HuH-7 (cell line): ENCODE measurements at regions not wholly inside any gene's neighbourhood (a gene's known extent, or its start where the extent isn't known, plus 50 kb on each side); places are given as distances from the start of the nearest gene placed in this dataset.

Experiments
- DNase-seq: peaks from one replicate; pipeline ENCODE4 v3.0.0; 2011; ENCODE audit warnings: low spot score

GRCh38 chr6:4560221-4561077, 215.8 kb upstream of the CDYL start:
- no peak for DNase-seq

GRCh38 chr6:4559281-4559875, 216.8 kb upstream of the CDYL start:
- no peak for DNase-seq

GRCh38 chr6:4554645-4555044, 221.6 kb upstream of the CDYL start:
- DNase-seq, result no peak

GRCh38 chr6:4553387-4553786, 222.8 kb upstream of the CDYL start:
- DNase-seq, result no peak

GRCh38 chr6:4550227-4550597, 226.0 kb upstream of the CDYL start:
- DNase-seq, result no peak

GRCh38 chr6:4549556-4550226, 226.5 kb upstream of the CDYL start:
- DNase-seq, result no peak

- DNase-seq, result no peak
Observed at GRCh38 chr6:4545893-4546292, 230.3 kb upstream of the CDYL start.

GRCh38 chr6:4543596-4543995, 232.6 kb upstream of the CDYL start:
- no peak for DNase-seq

GRCh38 chr6:4533576-4533975, 242.6 kb upstream of the CDYL start:
- no peak for DNase-seq

- DNase-seq, result no peak
Observed at GRCh38 chr6:4531406-4531805, 244.8 kb upstream of the CDYL start.

GRCh38 chr6:4522453-4522852, 253.8 kb upstream of the CDYL start:
- no peak for DNase-seq

GRCh38 chr6:4521070-4521469, 255.1 kb upstream of the CDYL start:
- DNase-seq, result no peak

GRCh38 chr6:4518506-4518905, 257.7 kb upstream of the CDYL start:
- no peak for DNase-seq

GRCh38 chr6:4516206-4516605, 260.0 kb upstream of the CDYL start:
- no peak for DNase-seq

- no peak for DNase-seq
Observed at GRCh38 chr6:4513561-4513960, 262.6 kb upstream of the CDYL start.

GRCh38 chr6:4512051-4512471, 264.1 kb upstream of the CDYL start:
- DNase-seq, result no peak

GRCh38 chr6:4511641-4512020, 264.6 kb upstream of the CDYL start:
- no peak for DNase-seq

- DNase-seq, result no peak
Observed at GRCh38 chr6:4510906-4511640, 265.1 kb upstream of the CDYL start.

- DNase-seq, result no peak
Observed at GRCh38 chr6:4510317-4510716, 265.9 kb upstream of the CDYL start.

- no peak for DNase-seq
Observed at GRCh38 chr6:4509506-4509905, 266.7 kb upstream of the CDYL start.

- no peak for DNase-seq
Observed at GRCh38 chr6:4506792-4507191, 269.4 kb upstream of the CDYL start.

GRCh38 chr6:4506223-4506622, 270.0 kb upstream of the CDYL start:
- no peak for DNase-seq

GRCh38 chr6:4504700-4505099, 271.5 kb upstream of the CDYL start:
- DNase-seq, result no peak
